ENCODE measurements at regions not wholly inside any gene's neighbourhood (a gene's known extent, or its start where the extent isn't known, plus 50 kb on each side); places are given as distances from the start of the nearest gene placed in this dataset.

- no peak for DNase-seq (ENCODE audit: low read depth, low spot score)
- no peaks in the 10 kb centered on the region for H3K4me1 Mint-ChIP-seq
- TF ChIP-seq, protein P1, sequence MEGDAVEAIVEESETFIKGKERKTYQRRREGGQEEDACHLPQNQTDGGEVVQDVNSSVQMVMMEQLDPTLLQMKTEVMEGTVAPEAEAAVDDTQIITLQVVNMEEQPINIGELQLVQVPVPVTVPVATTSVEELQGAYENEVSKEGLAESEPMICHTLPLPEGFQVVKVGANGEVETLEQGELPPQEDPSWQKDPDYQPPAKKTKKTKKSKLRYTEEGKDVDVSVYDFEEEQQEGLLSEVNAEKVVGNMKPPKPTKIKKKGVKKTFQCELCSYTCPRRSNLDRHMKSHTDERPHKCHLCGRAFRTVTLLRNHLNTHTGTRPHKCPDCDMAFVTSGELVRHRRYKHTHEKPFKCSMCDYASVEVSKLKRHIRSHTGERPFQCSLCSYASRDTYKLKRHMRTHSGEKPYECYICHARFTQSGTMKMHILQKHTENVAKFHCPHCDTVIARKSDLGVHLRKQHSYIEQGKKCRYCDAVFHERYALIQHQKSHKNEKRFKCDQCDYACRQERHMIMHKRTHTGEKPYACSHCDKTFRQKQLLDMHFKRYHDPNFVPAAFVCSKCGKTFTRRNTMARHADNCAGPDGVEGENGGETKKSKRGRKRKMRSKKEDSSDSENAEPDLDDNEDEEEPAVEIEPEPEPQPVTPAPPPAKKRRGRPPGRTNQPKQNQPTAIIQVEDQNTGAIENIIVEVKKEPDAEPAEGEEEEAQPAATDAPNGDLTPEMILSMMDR (conservative IDR thresholded peaks at IDR 0.05), result no peak
- no peaks in the 10 kb centered on the region for H3K36me3 Mint-ChIP-seq (ENCODE audit: low read depth)
- no peak overlapping the region for H3K27ac Mint-ChIP-seq (ENCODE audit: unreplicated experiment)
- H3K4me3 Mint-ChIP-seq, result no peak overlapping the region
- no peaks in the 10 kb centered on the region for H3K27me3 Mint-ChIP-seq (ENCODE audit: low read depth)
- H3K9me3 Mint-ChIP-seq, result no peaks in the 10 kb centered on the region
These were observed 275.3 kb upstream of the PRR20A start for GRCh38 chr13:56865416-56865815.

DNA sequence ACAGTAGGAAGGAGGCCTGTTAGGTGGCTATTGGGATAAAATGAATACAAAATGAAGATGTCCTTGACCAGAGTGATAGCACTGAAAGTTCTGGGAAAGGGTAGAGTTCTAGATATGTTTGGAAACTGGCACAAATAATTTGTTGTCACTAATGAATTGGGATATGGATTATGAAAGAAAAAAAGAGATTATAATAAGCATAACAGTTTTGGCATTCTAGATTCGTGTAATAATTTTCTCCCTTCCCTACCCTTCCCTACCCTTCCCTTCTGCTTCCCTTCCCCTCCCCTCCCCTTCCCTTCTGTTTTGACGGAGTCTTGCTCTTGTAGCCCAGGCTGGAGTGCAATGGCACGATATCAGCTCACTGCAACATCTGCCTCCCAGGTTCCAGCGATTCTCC is 271.0 kb upstream of the PRR20A start:
- H3K4me1 Mint-ChIP-seq, result no peaks in the 10 kb centered on the region
- H3K27me3 Mint-ChIP-seq (ENCODE audit: low read depth), result no peaks in the 10 kb centered on the region
- H3K4me3 Mint-ChIP-seq, result no peak overlapping the region
- no peak overlapping the region for H3K27ac Mint-ChIP-seq (ENCODE audit: unreplicated experiment)
- no peak for DNase-seq (ENCODE audit: low read depth, low spot score)
- TF ChIP-seq, protein P1 (conservative IDR thresholded peaks at IDR 0.05), result no peak
- H3K9me3 Mint-ChIP-seq, result no peaks in the 10 kb centered on the region
- no peaks in the 10 kb centered on the region for H3K36me3 Mint-ChIP-seq (ENCODE audit: low read depth)

DNA sequence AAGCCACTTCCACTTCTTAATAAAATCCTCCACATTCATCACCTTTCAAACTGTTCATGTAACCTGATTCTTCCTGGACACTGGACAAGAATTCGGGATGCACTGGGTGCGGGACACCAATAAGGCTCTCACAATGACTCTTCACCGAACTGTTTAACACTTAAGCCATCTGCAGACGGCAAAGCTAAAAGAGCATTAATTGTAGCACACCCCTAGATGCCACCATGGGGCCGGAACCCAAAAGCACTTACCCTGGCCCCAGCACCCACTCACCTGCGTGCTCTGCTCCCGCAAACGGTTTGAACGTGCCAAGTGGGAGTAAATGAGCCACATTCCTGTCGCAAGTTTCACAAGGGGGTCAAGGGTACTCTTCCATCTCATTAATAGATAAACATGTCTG is 254.3 kb upstream of the PRR20A start:
- Mint-ChIP-seq H3K4me1 (no peaks in the 10 kb centered on the region), H3K9me3 (peaks cover 9% of the 10 kb centered on the region), H3K27ac (ENCODE audit: unreplicated experiment) (no peak overlapping the region), H3K4me3 (no peak overlapping the region), H3K27me3 (ENCODE audit: low read depth) (no peaks in the 10 kb centered on the region), H3K36me3 (ENCODE audit: low read depth) (no peaks in the 10 kb centered on the region)
- TF ChIP-seq, protein P1 (conservative IDR thresholded peaks at IDR 0.05), result no peak
- no peak for DNase-seq (ENCODE audit: low read depth, low spot score)

GRCh38 chr13:56888455-56888854 is 252.3 kb upstream of the PRR20A start:
- Mint-ChIP-seq H3K36me3 (ENCODE audit: low read depth) (no peaks in the 10 kb centered on the region), H3K27me3 (ENCODE audit: low read depth) (no peaks in the 10 kb centered on the region), H3K4me3 (no peak overlapping the region), H3K4me1 (no peaks in the 10 kb centered on the region), H3K9me3 (peaks cover under 1% of the 10 kb centered on the region), H3K27ac (ENCODE audit: unreplicated experiment) (no peak overlapping the region)
- TF ChIP-seq, protein P1 (conservative IDR thresholded peaks at IDR 0.05), result no peak
- DNase-seq (ENCODE audit: low read depth, low spot score), result no peak

- no peak for DNase-seq (ENCODE audit: low read depth, low spot score)
- H3K4me3 Mint-ChIP-seq, result no peak overlapping the region
- no peaks in the 10 kb centered on the region for H3K36me3 Mint-ChIP-seq (ENCODE audit: low read depth)
- H3K27ac Mint-ChIP-seq (ENCODE audit: unreplicated experiment), result no peak overlapping the region
- TF ChIP-seq, protein P1 (conservative IDR thresholded peaks at IDR 0.05), result no peak
- H3K4me1 Mint-ChIP-seq, result no peaks in the 10 kb centered on the region
- no peaks in the 10 kb centered on the region for H3K27me3 Mint-ChIP-seq (ENCODE audit: low read depth)
- no peaks in the 10 kb centered on the region for H3K9me3 Mint-ChIP-seq
These were observed 246.9 kb upstream of the PRR20A start for GRCh38 chr13:56893843-56894242.

Data from neural crest cell (in vitro differentiated cells).